Fibroblast of lung (primary cell): ENCODE measurements at regions not wholly inside any gene's neighbourhood (a gene's known extent, or its start where the extent isn't known, plus 50 kb on each side); places are given as distances from the start of the nearest gene placed in this dataset.

ENCODE experiments used
- EZH2 ChIP-seq: IDR thresholded peaks from 2 replicates; pipeline ENCODE4 v1.5.1; 2012; ENCODE audit warnings: low read length, control low read depth, mild to moderate bottlenecking; ENCODE audit errors: missing control alignments
- TF ChIP-seq, protein P1 (sequence below), 2 donors: IDR thresholded peaks in 1 of 2; conservative IDR thresholded peaks in 1 of 2; 1 replicate in 1 of 2; 2 replicates in 1 of 2; pipeline ENCODE4 v1.5.1; 2011 to 2012; ENCODE audit warnings: low read length in 2 of 2, control low read depth in 1 of 2, inconsistent platforms in 1 of 2, low read depth in 1 of 2, mild to moderate bottlenecking in 1 of 2

DNA sequence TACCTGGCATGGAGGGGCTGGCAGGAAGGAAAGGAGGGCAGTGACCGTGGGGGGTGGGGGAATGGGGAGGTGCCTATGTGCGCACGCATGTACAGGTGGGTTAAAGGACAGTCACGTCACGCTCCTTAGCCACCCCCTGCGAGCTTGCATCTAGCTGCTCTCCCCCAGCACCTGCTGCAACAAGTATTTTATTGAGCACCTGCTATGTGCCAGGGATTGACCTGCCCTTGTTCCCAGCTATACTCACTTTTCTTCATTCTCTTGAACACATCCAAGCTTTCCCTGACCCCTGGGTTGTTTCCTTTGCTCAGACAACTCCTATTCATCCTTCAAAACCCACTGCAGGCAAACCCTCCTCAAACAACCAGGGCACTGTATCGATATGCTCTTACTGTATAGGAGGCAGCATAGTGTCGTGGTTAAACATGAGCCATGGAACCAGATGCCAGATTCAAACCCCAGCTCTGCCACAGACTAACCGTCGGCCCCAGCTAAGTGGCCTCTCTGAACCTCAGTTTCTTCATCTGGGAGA, 155.2 kb upstream of the CIBAR2 start:
- TF ChIP-seq EZH2, result no peak
- TF ChIP-seq, protein P1, sequence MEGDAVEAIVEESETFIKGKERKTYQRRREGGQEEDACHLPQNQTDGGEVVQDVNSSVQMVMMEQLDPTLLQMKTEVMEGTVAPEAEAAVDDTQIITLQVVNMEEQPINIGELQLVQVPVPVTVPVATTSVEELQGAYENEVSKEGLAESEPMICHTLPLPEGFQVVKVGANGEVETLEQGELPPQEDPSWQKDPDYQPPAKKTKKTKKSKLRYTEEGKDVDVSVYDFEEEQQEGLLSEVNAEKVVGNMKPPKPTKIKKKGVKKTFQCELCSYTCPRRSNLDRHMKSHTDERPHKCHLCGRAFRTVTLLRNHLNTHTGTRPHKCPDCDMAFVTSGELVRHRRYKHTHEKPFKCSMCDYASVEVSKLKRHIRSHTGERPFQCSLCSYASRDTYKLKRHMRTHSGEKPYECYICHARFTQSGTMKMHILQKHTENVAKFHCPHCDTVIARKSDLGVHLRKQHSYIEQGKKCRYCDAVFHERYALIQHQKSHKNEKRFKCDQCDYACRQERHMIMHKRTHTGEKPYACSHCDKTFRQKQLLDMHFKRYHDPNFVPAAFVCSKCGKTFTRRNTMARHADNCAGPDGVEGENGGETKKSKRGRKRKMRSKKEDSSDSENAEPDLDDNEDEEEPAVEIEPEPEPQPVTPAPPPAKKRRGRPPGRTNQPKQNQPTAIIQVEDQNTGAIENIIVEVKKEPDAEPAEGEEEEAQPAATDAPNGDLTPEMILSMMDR (conservative IDR thresholded peaks at IDR 0.05 in 1 of 2, IDR thresholded peaks at IDR 0.05 in 1 of 2; ENCODE audit: low read depth in 1 of 2, low read length in 2 of 2), result no peak
